ENCODE measurements at regions not wholly inside any gene's neighbourhood (a gene's known extent, or its start where the extent isn't known, plus 50 kb on each side); places are given as distances from the start of the nearest gene placed in this dataset.

DNA sequence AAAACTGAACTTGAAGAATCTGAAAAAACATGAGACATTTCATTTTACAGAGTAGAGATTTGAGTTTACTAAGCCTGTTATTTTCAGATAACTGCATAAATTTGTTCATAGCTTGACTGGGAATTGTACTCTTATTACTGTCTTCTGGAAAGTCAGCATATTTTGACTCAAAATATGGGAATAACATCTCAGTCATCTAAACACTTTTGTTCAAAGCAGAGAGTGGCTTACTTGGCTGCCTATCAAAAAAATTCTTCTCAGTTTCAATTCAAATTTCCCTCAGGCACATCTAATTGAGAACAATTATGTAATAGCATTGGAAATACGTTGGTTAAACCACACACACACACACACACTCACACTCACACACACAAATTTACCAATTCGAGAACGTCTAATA lies 384.6 kb downstream of the ARL4A start:
- TF ChIP-seq CTCF (IDR thresholded peaks at IDR 0.05; ENCODE audit: insufficient read depth, low read length, poor library complexity, severe bottlenecking) (no peak), EZH2phosphoT487 (conservative IDR thresholded peaks at IDR 0.05; ENCODE audit: low read length) (no peak)

Data from SU-DHL-6 (cell line).